ENCODE measurements at regions not wholly inside any gene's neighbourhood (a gene's known extent, or its start where the extent isn't known, plus 50 kb on each side); places are given as distances from the start of the nearest gene placed in this dataset.

GRCh38 chr6:166754218-166755030, 127.4 kb upstream of the RPS6KA2 start:
- Histone ChIP-seq H2AFZ (ENCODE audit: low read length) (no peak overlapping the region), H3K56ac (ENCODE audit: insufficient read length, low read depth, low read length) (no peak overlapping the region), H3T11ph (ENCODE audit: low read length) (no peak overlapping the region), H2BK20ac (ENCODE audit: low read depth, low read length, poor library complexity, severe bottlenecking) (no peak overlapping the region), H2AK5ac (ENCODE audit: insufficient read length, low read length) (no peak overlapping the region), H3K23me2 (ENCODE audit: insufficient read length, low read depth, low read length, poor library complexity, severe bottlenecking) (no peaks in the 10 kb centered on the region), H3K14ac (ENCODE audit: insufficient read depth, low read length) (no peak overlapping the region), H4K91ac (ENCODE audit: insufficient read length, low read depth, low read length) (no peak overlapping the region), H2BK12ac (ENCODE audit: insufficient read length, low read depth, low read length) (no peak overlapping the region), H2BK15ac (ENCODE audit: low read depth, low read length) (no peak overlapping the region), H3K23ac (ENCODE audit: insufficient read length, low read depth, low read length) (no peak overlapping the region), H3K79me1 (ENCODE audit: insufficient read depth, low read depth, low read length, poor library complexity, severe bottlenecking) (no peaks in the 10 kb centered on the region), H3K79me2 (ENCODE audit: insufficient read depth, low read length) (no peaks in the 10 kb centered on the region), H3K18ac (ENCODE audit: insufficient read length, low read depth, low read length) (no peak overlapping the region), H3K4me2 (ENCODE audit: insufficient read depth, insufficient read length, low read length) (no peak overlapping the region), H3K27me3 (ENCODE audit: insufficient read depth, low read length) (no peaks in the 10 kb centered on the region), H4K20me1 (ENCODE audit: control insufficient read depth, insufficient read depth, insufficient read length) (no peaks in the 10 kb centered on the region), H4K8ac (replicated peaks; ENCODE audit: insufficient read length, low read depth, low read length) (no peak overlapping the region), H2BK5ac (ENCODE audit: insufficient read length, low read length) (no peak overlapping the region), H3K9ac (ENCODE audit: extremely low read depth, insufficient read length, low read length) (no peak overlapping the region), H3K27ac (ENCODE audit: insufficient read length, low read depth, low read length) (no peak overlapping the region), H3K4me1 (ENCODE audit: insufficient read depth, low read length) (no peaks in the 10 kb centered on the region), H2BK120ac (ENCODE audit: low read depth, low read length, poor library complexity, severe bottlenecking) (no peak overlapping the region), H3K4ac (ENCODE audit: low read depth, low read length) (no peak overlapping the region), H3K9me3 (ENCODE audit: control insufficient read depth, low read depth, low read length) (no peaks in the 10 kb centered on the region), H4K5ac (ENCODE audit: insufficient read length, low read depth, low read length) (no peak overlapping the region)
- Mint-ChIP-seq H3K9me3 (no peaks in the 10 kb centered on the region), H3K4me1 (peaks cover 49 to 66% of the 10 kb centered on the region in 2 experiments), H3K27ac (no peak overlapping the region), H3K36me3 (ENCODE audit: insufficient read depth in 1 of 3, low read depth in 3 of 3) (no peaks in the 10 kb centered on the region), H3K4me3 (no peak overlapping the region), H3K27me3 (ENCODE audit: low read depth) (peaks cover 26% of the 10 kb centered on the region)
- DNase-seq: no peak
- WGBS (ENCODE audit: extremely low coverage, insufficient read length, low lambda C conversion rate): no CpG with 5 or more reads among the region's 13 CpGs
- TF ChIP-seq, protein P1, sequence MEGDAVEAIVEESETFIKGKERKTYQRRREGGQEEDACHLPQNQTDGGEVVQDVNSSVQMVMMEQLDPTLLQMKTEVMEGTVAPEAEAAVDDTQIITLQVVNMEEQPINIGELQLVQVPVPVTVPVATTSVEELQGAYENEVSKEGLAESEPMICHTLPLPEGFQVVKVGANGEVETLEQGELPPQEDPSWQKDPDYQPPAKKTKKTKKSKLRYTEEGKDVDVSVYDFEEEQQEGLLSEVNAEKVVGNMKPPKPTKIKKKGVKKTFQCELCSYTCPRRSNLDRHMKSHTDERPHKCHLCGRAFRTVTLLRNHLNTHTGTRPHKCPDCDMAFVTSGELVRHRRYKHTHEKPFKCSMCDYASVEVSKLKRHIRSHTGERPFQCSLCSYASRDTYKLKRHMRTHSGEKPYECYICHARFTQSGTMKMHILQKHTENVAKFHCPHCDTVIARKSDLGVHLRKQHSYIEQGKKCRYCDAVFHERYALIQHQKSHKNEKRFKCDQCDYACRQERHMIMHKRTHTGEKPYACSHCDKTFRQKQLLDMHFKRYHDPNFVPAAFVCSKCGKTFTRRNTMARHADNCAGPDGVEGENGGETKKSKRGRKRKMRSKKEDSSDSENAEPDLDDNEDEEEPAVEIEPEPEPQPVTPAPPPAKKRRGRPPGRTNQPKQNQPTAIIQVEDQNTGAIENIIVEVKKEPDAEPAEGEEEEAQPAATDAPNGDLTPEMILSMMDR (conservative IDR thresholded peaks at IDR 0.05): no peak

Measured in H9 (cell line).